ENCODE measurements at regions not wholly inside any gene's neighbourhood (a gene's known extent, or its start where the extent isn't known, plus 50 kb on each side); places are given as distances from the start of the nearest gene placed in this dataset.

DNA sequence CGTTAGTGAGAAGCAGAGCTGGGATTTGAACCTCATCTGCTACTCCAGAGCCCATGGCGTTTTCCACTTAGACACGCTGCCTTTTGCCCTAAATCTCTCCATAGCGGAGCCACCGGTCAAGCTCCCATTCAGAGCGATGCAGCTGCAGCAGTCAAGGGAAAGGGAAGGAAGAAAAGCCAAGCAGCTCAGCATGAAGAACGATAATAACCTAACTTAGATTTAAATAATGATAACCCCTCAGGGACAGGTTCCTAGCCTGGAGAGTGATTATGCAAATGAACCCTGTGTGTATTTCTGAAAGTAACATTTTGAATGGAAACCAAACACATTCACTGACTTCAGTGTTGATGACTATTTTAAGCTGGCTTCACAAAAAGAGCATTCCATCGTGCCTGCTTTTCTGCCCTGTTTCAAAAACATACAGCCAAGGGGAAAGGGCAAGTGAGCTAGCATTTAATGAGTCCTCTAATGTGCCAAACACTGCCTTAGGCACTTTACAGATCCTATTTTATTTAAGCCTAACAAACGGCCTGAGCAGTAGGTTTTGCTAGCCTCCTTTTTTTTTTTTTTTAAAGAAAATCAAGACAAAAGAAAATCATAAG is 798.3 kb downstream of the CDH8 start:
- H3K36me3 ChIP-seq (ENCODE audit: control insufficient read depth in 1 of 2, insufficient read depth in 2 of 2, low read length in 2 of 2) = no peaks in the 10 kb centered on the region
- no peaks in the 10 kb centered on the region for H3K4me1 ChIP-seq (ENCODE audit: control insufficient read depth in 1 of 2, insufficient read depth in 2 of 2, low read length in 2 of 2)
- no peak overlapping the region for H3K9ac ChIP-seq (ENCODE audit: low read depth in 1 of 2, low read length in 2 of 2)

DNA sequence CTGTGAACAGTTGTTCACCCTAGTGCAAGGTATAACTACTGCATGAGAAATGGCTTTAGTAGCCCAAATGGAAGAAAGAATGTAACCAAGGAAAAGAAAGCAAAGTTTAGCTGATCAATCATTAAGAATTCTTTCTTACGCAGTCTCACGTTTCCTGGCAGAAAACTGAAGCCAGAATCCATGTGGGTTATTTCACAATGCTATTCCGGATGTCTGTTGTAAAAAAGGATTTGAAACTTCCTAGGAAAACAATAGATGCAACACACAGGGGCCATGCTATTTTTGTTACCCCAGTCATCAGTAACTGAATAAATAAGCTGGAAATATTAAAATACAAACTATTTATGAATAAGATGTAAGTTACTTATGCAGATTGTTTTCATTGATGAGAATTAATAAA is 802.5 kb downstream of the CDH8 start:
- Histone ChIP-seq H3K9ac (ENCODE audit: low read depth in 1 of 2, low read length in 2 of 2) (no peak overlapping the region), H3K4me3 (ENCODE audit: low read depth in 1 of 2, low read length in 2 of 2) (no peak overlapping the region), H3K4me1 (ENCODE audit: control insufficient read depth in 1 of 2, insufficient read depth in 2 of 2, low read length in 2 of 2) (no peaks in the 10 kb centered on the region), H3K36me3 (ENCODE audit: control insufficient read depth in 1 of 2, insufficient read depth in 2 of 2, low read length in 2 of 2) (no peaks in the 10 kb centered on the region), H3K27ac (ENCODE audit: low read depth, low read length) (no peak overlapping the region), H3K9me3 (ENCODE audit: control insufficient read depth in 1 of 2, low read length in 2 of 2) (peaks cover 2 to 4% of the 10 kb centered on the region in 2 donors), H3K27me3 (ENCODE audit: control insufficient read depth in 1 of 2, insufficient read depth in 2 of 2, low read length in 2 of 2) (no peaks in the 10 kb centered on the region)

More for the DNA sequence above, 798.3 kb downstream of the CDH8 start:
- no peak overlapping the region for H3K27ac ChIP-seq (ENCODE audit: low read depth, low read length)
- H3K27me3 ChIP-seq (ENCODE audit: control insufficient read depth in 1 of 2, insufficient read depth in 2 of 2, low read length in 2 of 2) = no peaks in the 10 kb centered on the region
- no peak overlapping the region for H3K4me3 ChIP-seq (ENCODE audit: low read depth in 1 of 2, low read length in 2 of 2)
- peaks cover 0 to 4% of the 10 kb centered on the region in 2 donors for H3K9me3 ChIP-seq (ENCODE audit: control insufficient read depth in 1 of 2, low read length in 2 of 2)

DNA sequence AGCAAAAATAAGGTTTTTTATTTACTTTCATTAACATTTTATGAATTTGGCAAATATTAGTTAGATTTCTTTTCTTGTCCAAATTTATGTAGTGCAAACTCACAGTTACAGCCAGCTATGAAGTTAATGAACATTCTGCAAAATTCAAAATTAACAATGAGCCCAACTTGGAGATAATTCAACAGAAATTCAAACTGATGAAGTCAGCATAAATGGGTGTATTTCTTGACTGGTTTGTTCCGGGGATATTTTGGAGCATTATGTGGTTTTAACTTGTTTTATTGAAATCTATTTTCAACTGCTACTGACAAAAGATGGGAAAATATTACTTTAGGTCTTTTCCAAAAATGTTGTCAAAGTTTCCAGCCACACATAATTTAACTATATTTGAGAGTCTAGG is 807.9 kb downstream of the CDH8 start:
- Histone ChIP-seq H3K4me1 (ENCODE audit: control insufficient read depth in 1 of 2, insufficient read depth in 2 of 2, low read length in 2 of 2) (no peaks in the 10 kb centered on the region), H3K9me3 (ENCODE audit: control insufficient read depth in 1 of 2, low read length in 2 of 2) (peaks cover under 1 to 2% of the 10 kb centered on the region in 2 donors), H3K27ac (ENCODE audit: low read depth, low read length) (no peak overlapping the region), H3K27me3 (ENCODE audit: control insufficient read depth in 1 of 2, insufficient read depth in 2 of 2, low read length in 2 of 2) (no peaks in the 10 kb centered on the region), H3K9ac (ENCODE audit: low read depth in 1 of 2, low read length in 2 of 2) (no peak overlapping the region), H3K36me3 (ENCODE audit: control insufficient read depth in 1 of 2, insufficient read depth in 2 of 2, low read length in 2 of 2) (no peaks in the 10 kb centered on the region), H3K4me3 (ENCODE audit: low read depth in 1 of 2, low read length in 2 of 2) (no peak overlapping the region)

DNA sequence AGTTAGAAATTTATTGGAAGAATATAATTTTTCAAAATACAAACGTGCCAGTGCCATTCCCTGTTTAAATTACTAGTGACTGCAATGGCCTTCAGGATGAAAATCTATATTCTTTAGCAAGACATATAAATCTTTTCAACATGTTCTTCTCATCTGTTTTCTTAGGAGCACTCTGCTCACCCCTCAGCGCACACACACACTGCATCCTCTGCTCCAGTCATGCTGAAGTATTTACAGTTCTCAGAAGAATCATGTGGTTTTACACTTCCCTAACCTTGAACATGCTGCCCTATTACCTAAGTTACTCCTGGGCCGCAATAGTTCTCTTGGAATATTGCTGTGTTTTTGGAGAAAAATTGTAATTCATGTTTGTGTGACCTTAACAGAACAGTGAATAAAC is 820.6 kb downstream of the CDH8 start:
- H3K27ac ChIP-seq (ENCODE audit: low read depth, low read length) = no peak overlapping the region
- no peak overlapping the region for H3K4me3 ChIP-seq (ENCODE audit: low read depth in 1 of 2, low read length in 2 of 2)
- H3K9ac ChIP-seq (ENCODE audit: low read depth in 1 of 2, low read length in 2 of 2) = no peak overlapping the region
- no peaks in the 10 kb centered on the region for H3K4me1 ChIP-seq (ENCODE audit: control insufficient read depth in 1 of 2, insufficient read depth in 2 of 2, low read length in 2 of 2)
- H3K27me3 ChIP-seq (ENCODE audit: control insufficient read depth in 1 of 2, insufficient read depth in 2 of 2, low read length in 2 of 2) = no peaks in the 10 kb centered on the region
- H3K36me3 ChIP-seq (ENCODE audit: control insufficient read depth in 1 of 2, insufficient read depth in 2 of 2, low read length in 2 of 2) = no peaks in the 10 kb centered on the region
- H3K9me3 ChIP-seq (ENCODE audit: control insufficient read depth in 1 of 2, low read length in 2 of 2) = peaks cover 0 to 10% of the 10 kb centered on the region in 2 donors

DNA sequence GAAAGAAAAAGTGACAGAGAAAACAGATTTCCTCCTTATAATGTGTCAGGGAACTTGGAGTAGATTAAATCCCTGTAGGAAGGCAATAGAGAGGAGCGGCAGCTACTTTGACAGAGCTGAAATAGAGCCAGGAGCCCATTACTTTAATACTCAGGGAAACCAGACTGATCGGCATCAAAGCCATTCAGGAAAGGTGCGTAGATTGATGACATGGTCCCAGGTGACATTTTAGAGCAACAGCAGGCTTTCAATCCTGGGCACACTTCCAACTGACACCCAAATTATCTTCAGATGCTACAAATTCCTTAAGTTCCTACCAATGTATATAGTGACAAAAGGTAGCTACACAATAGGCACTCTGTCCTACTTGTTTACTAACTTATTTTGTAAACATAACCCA is 821.5 kb downstream of the CDH8 start:
- H3K4me1 ChIP-seq (ENCODE audit: control insufficient read depth in 1 of 2, insufficient read depth in 2 of 2, low read length in 2 of 2) = no peaks in the 10 kb centered on the region
- H3K9me3 ChIP-seq (ENCODE audit: control insufficient read depth in 1 of 2, low read length in 2 of 2) = peaks cover 0 to 13% of the 10 kb centered on the region in 2 donors
- H3K27ac ChIP-seq (ENCODE audit: low read depth, low read length) = no peak overlapping the region
- no peak overlapping the region for H3K9ac ChIP-seq (ENCODE audit: low read depth in 1 of 2, low read length in 2 of 2)
- no peaks in the 10 kb centered on the region for H3K27me3 ChIP-seq (ENCODE audit: control insufficient read depth in 1 of 2, insufficient read depth in 2 of 2, low read length in 2 of 2)
- no peak overlapping the region for H3K4me3 ChIP-seq (ENCODE audit: low read depth in 1 of 2, low read length in 2 of 2)
- H3K36me3 ChIP-seq (ENCODE audit: control insufficient read depth in 1 of 2, insufficient read depth in 2 of 2, low read length in 2 of 2) = no peaks in the 10 kb centered on the region

DNA sequence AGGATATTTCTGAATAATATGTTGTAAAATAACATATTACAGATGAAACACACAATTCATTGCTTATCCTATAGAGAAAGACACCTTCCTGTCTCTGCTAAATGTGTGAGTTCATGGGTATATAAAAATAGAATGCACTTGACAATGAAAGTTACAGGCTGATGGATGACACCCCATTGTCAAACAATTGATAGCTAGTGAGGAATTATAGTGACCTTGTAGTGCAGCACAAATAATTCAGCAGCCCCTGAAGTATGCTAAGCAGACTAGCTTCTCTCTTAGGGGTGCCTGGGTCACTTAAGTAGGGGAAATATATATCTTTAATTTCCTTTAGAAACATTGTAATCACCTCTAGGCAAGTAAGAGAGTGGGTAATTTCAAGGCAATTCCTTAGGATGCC is 826.2 kb downstream of the CDH8 start:
- Histone ChIP-seq H3K4me1 (ENCODE audit: control insufficient read depth in 1 of 2, insufficient read depth in 2 of 2, low read length in 2 of 2) (no peaks in the 10 kb centered on the region), H3K4me3 (ENCODE audit: low read depth in 1 of 2, low read length in 2 of 2) (no peak overlapping the region), H3K27ac (ENCODE audit: low read depth, low read length) (no peak overlapping the region), H3K9me3 (ENCODE audit: control insufficient read depth in 1 of 2, low read length in 2 of 2) (peaks cover 0 to 10% of the 10 kb centered on the region in 2 donors), H3K9ac (ENCODE audit: low read depth in 1 of 2, low read length in 2 of 2) (no peak overlapping the region), H3K27me3 (ENCODE audit: control insufficient read depth in 1 of 2, insufficient read depth in 2 of 2, low read length in 2 of 2) (no peaks in the 10 kb centered on the region), H3K36me3 (ENCODE audit: control insufficient read depth in 1 of 2, insufficient read depth in 2 of 2, low read length in 2 of 2) (no peaks in the 10 kb centered on the region)

DNA sequence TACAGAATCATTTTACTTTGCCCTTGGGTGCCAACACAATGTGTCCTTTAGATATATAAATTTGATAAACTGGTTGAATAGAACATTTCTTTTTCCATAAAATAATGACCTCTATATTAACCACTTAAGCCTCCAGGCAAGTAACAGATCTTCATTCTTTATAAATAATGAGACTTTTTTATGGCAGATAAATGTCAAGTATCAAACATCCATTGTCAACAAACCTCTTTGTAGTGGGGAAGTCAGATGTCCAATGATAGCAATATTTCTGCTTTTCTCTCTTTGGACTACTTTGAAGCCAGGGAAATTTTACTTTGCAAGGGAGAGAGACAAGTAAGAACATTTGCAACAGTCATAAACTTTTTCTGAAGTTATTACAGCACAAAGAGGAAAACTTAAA is 841.2 kb downstream of the CDH8 start:
- Histone ChIP-seq H3K27me3 (ENCODE audit: control insufficient read depth in 1 of 2, insufficient read depth in 2 of 2, low read length in 2 of 2) (no peaks in the 10 kb centered on the region), H3K4me1 (ENCODE audit: control insufficient read depth in 1 of 2, insufficient read depth in 2 of 2, low read length in 2 of 2) (no peaks in the 10 kb centered on the region), H3K27ac (ENCODE audit: low read depth, low read length) (no peak overlapping the region), H3K9ac (ENCODE audit: low read depth in 1 of 2, low read length in 2 of 2) (no peak overlapping the region), H3K9me3 (ENCODE audit: control insufficient read depth in 1 of 2, low read length in 2 of 2) (peaks cover 0 to 4% of the 10 kb centered on the region in 2 donors), H3K36me3 (ENCODE audit: control insufficient read depth in 1 of 2, insufficient read depth in 2 of 2, low read length in 2 of 2) (no peaks in the 10 kb centered on the region), H3K4me3 (ENCODE audit: low read depth in 1 of 2, low read length in 2 of 2) (no peak overlapping the region)

DNA sequence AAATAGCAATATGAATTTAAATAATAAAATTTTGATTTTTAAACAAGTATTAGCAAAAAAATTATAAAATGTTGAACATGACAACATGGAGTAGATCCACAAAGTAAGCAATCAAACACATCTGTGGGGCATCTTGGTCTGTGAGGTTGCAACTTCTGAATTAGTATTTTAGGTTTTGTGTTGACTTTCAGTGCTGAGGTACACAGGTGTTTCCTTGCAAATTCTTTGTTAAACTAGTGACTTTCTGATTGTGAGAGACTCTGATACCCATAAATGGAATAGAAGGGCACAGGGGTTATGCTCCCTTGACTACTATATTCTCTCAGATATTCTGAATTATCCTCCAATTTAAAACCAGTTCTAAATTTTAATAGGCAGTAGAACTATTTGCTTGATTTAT is 841.7 kb downstream of the CDH8 start:
- Histone ChIP-seq H3K27ac (ENCODE audit: low read depth, low read length) (no peak overlapping the region), H3K9ac (ENCODE audit: low read depth in 1 of 2, low read length in 2 of 2) (no peak overlapping the region), H3K9me3 (ENCODE audit: control insufficient read depth in 1 of 2, low read length in 2 of 2) (peaks cover 0 to 6% of the 10 kb centered on the region in 2 donors), H3K27me3 (ENCODE audit: control insufficient read depth in 1 of 2, insufficient read depth in 2 of 2, low read length in 2 of 2) (no peaks in the 10 kb centered on the region), H3K4me3 (ENCODE audit: low read depth in 1 of 2, low read length in 2 of 2) (no peak overlapping the region), H3K36me3 (ENCODE audit: control insufficient read depth in 1 of 2, insufficient read depth in 2 of 2, low read length in 2 of 2) (no peaks in the 10 kb centered on the region), H3K4me1 (ENCODE audit: control insufficient read depth in 1 of 2, insufficient read depth in 2 of 2, low read length in 2 of 2) (no peaks in the 10 kb centered on the region)

DNA sequence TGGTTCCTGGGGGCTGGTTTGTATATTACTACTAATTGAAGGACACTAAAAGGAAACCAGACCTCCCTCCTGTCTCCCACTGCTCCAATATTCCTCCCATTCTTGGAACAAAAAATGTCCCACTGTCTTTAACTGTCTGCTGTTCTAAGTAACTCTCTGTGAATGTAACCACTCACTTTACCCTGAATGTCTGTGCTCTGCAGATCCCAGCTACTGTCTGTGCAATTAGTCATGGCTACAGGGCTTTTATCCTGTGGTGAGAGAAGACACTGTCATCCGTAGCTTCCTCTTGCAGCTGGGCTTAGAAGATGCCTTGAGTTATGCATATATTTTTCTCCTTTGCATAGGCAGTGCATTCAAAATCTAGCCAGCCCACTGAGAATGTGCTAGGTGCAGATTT is 853.8 kb downstream of the CDH8 start:
- peaks cover 6 to 13% of the 10 kb centered on the region in 2 donors for H3K9me3 ChIP-seq (ENCODE audit: control insufficient read depth in 1 of 2, low read length in 2 of 2)

DNA sequence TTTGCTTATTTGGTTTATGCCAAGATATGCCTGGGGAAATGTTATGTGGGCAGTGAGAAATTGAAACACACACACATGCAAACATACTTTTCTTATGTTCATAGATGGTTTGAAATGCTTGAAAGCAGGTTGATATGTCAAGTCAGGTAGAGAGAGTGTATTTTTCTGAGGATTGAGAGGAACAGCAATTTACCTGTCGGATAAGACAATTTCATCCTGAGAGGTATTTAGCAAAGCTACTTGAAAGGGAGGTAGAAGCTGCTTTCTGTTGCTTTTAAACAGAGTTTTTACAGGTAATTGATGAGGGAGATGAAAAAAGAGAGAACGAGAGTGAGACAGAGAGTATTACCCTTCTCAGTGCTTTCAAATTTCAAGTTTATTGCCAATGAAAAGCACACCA is 854.3 kb downstream of the CDH8 start:
- Histone ChIP-seq H3K9ac (ENCODE audit: low read depth in 1 of 2, low read length in 2 of 2) (no peak overlapping the region), H3K9me3 (ENCODE audit: control insufficient read depth in 1 of 2, low read length in 2 of 2) (peaks cover 6 to 14% of the 10 kb centered on the region in 2 donors), H3K36me3 (ENCODE audit: control insufficient read depth in 1 of 2, insufficient read depth in 2 of 2, low read length in 2 of 2) (no peaks in the 10 kb centered on the region), H3K4me1 (ENCODE audit: control insufficient read depth in 1 of 2, insufficient read depth in 2 of 2, low read length in 2 of 2) (no peaks in the 10 kb centered on the region), H3K27ac (ENCODE audit: low read depth, low read length) (no peak overlapping the region), H3K4me3 (ENCODE audit: low read depth in 1 of 2, low read length in 2 of 2) (no peak overlapping the region), H3K27me3 (ENCODE audit: control insufficient read depth in 1 of 2, insufficient read depth in 2 of 2, low read length in 2 of 2) (no peaks in the 10 kb centered on the region)

More for the DNA sequence above, 853.8 kb downstream of the CDH8 start:
- Histone ChIP-seq H3K36me3 (ENCODE audit: control insufficient read depth in 1 of 2, insufficient read depth in 2 of 2, low read length in 2 of 2) (no peaks in the 10 kb centered on the region), H3K4me1 (ENCODE audit: control insufficient read depth in 1 of 2, insufficient read depth in 2 of 2, low read length in 2 of 2) (no peaks in the 10 kb centered on the region), H3K27me3 (ENCODE audit: control insufficient read depth in 1 of 2, insufficient read depth in 2 of 2, low read length in 2 of 2) (no peaks in the 10 kb centered on the region), H3K4me3 (ENCODE audit: low read depth in 1 of 2, low read length in 2 of 2) (no peak overlapping the region), H3K27ac (ENCODE audit: low read depth, low read length) (no peak overlapping the region), H3K9ac (ENCODE audit: low read depth in 1 of 2, low read length in 2 of 2) (no peak overlapping the region)

DNA sequence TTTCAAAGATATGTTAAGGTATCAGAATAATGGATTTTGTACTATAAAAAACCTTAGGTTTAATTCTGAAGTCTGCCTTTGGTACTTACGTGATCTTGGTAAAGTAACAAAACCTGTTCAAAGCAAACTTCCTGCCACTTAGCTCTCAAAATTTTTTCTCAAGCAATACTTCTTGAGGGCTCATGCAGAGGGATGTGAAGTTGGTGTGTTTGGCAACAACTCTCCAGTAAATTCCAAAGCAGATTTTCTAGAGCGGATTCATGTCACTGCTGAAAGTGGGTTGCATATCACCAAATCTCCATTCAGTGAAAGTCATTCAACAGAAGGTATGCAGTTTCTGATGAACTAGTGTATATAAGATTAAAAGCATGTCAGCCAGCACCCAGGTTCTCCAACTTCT is 856.7 kb downstream of the CDH8 start:
- no peak overlapping the region for H3K9ac ChIP-seq (ENCODE audit: low read depth in 1 of 2, low read length in 2 of 2)
- H3K27ac ChIP-seq (ENCODE audit: low read depth, low read length) = no peak overlapping the region
- H3K4me1 ChIP-seq (ENCODE audit: control insufficient read depth in 1 of 2, insufficient read depth in 2 of 2, low read length in 2 of 2) = no peaks in the 10 kb centered on the region
- H3K36me3 ChIP-seq (ENCODE audit: control insufficient read depth in 1 of 2, insufficient read depth in 2 of 2, low read length in 2 of 2) = no peaks in the 10 kb centered on the region
- peaks cover 3 to 19% of the 10 kb centered on the region in 2 donors for H3K9me3 ChIP-seq (ENCODE audit: control insufficient read depth in 1 of 2, low read length in 2 of 2)
- no peak overlapping the region for H3K4me3 ChIP-seq (ENCODE audit: low read depth in 1 of 2, low read length in 2 of 2)
- H3K27me3 ChIP-seq (ENCODE audit: control insufficient read depth in 1 of 2, insufficient read depth in 2 of 2, low read length in 2 of 2) = no peaks in the 10 kb centered on the region

All from duodenal mucosa (tissue), 2 donors.